Karpas-422 (cell line): ENCODE measurements at regions not wholly inside any gene's neighbourhood (a gene's known extent, or its start where the extent isn't known, plus 50 kb on each side); places are given as distances from the start of the nearest gene placed in this dataset.

Experiments used
- DNase-seq: peaks from one replicate; pipeline ENCODE4 v3.0.0-alpha.2; 2015
- H2AFZ ChIP-seq: fragments of 200-600 bp; sonication (generic); 2 replicates; pipeline ENCODE4 v1.6.1; 2014; ENCODE audit warnings: antibody characterized with exemption, low read length, mixed read lengths
- H3K27ac ChIP-seq: fragments of 200-600 bp; sonication (generic); 2 replicates; pipeline ENCODE4 v1.5.1; 2014; ENCODE audit warnings: mild to moderate bottlenecking, low read length, moderate library complexity
- H3K27me3 ChIP-seq: fragments of 200-600 bp; sonication (generic); 2 replicates; pipeline ENCODE4 v1.6.1; 2014; ENCODE audit warnings: low read length, mixed read lengths
- H3K36me3 ChIP-seq: fragments of 200-600 bp; sonication (generic); 2 replicates; pipeline ENCODE4 v1.6.1; 2014; ENCODE audit warnings: low read length, mixed read lengths; ENCODE audit not compliant: insufficient read depth
- H3K4me1 ChIP-seq: fragments of 200-600 bp; sonication (generic); 2 replicates; pipeline ENCODE4 v1.6.1; 2014; ENCODE audit warnings: mild to moderate bottlenecking, low read length, mixed read lengths
- H3K4me2 ChIP-seq: fragments of 200-600 bp; sonication (generic); 2 replicates; pipeline ENCODE4 v1.6.1; 2014; ENCODE audit warnings: low read length, low read depth, mild to moderate bottlenecking; ENCODE audit not compliant: poor library complexity, severe bottlenecking
- H3K4me3 ChIP-seq: fragments of 200-600 bp; sonication (generic); 2 replicates; pipeline ENCODE4 v1.5.1; 2014; ENCODE audit warnings: mild to moderate bottlenecking, antibody characterized with exemption, low read length, mixed read lengths
- H3K79me2 ChIP-seq: fragments of 200-600 bp; sonication (generic); 2 replicates; pipeline ENCODE4 v1.6.1; 2014; ENCODE audit warnings: mild to moderate bottlenecking, low read length, mixed read lengths
- H3K9ac ChIP-seq: fragments of 200-600 bp; sonication (generic); 2 replicates; pipeline ENCODE4 v1.6.0; 2014; ENCODE audit warnings: low read length
- H3K9me2 ChIP-seq: fragments of 200-600 bp; sonication (generic), shearing (Covaris generic); replicated peaks from 2 replicates; pipeline ENCODE4 v1.6.0; 2014; ENCODE audit warnings: mild to moderate bottlenecking, low read length, moderate library complexity; ENCODE audit not compliant: insufficient read depth
- H3K9me3 ChIP-seq: fragments of 300-700, 200-600 bp; sonication (generic); 2 replicates; pipeline ENCODE4 v1.6.1; 2014; ENCODE audit warnings: low read length, mixed read lengths
- H4K20me1 ChIP-seq: fragments of 200-600 bp; sonication (generic); 2 replicates; pipeline ENCODE4 v1.6.1; 2014; ENCODE audit warnings: mild to moderate bottlenecking, antibody characterized with exemption, low read length, low read depth; ENCODE audit not compliant: insufficient read depth

DNA sequence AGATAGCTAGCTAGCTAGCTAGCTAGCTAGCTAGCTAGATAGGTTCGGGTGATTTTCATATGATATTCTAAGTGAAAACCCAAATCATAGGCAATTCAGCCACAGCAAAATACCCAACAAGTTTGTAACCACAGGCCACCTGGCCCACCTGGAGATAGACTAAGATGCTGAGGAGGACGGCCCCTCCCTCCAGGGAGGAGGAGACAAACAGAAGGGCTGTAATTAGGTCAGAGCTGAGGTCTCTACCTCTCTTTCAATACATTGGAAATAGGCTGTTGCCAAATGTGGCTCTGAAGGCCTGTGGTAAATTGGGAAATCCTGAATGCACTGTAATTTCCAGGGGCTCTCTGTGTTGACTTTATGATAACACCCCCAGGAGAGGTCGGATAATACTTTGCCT, 382.2 kb downstream of the FGF9 start:
- no peak overlapping the region for H3K27ac ChIP-seq
- no peaks in the 10 kb centered on the region for H4K20me1 ChIP-seq
- DNase-seq, result peak; percentile 45

DNA sequence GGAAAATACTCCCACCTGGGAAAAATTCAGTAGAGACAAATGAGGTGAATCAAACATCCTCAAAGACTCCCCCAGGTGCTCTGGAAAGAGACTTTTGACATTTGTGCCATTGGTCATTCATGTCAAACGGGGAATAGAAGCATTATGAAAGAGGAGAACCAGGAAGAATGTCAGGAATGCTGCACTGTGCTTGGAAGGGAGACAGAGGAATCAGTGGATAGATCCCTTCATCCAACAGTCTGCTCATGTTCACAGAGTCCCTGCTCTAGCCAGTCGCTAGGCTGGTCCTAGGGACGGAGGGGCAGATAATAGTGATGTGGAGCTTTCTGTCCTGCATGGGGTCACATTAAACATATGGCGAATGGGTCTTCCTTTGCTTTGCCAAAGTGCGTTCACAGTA, 384.4 kb downstream of the FGF9 start:
- H3K27ac ChIP-seq, result no peak overlapping the region
- no peaks in the 10 kb centered on the region for H3K79me2 ChIP-seq
- no peaks in the 10 kb centered on the region for H4K20me1 ChIP-seq
- no peak overlapping the region for H2AFZ ChIP-seq
- H3K4me2 ChIP-seq, result no peak overlapping the region
- no peaks in the 10 kb centered on the region for H3K9me2 ChIP-seq
- no peak overlapping the region for H3K4me3 ChIP-seq
- no peak for DNase-seq
- no peak overlapping the region for H3K9ac ChIP-seq
- no peaks in the 10 kb centered on the region for H3K9me3 ChIP-seq
- no peaks in the 10 kb centered on the region for H3K36me3 ChIP-seq
- H3K27me3 ChIP-seq, result no peaks in the 10 kb centered on the region
- no peaks in the 10 kb centered on the region for H3K4me1 ChIP-seq

More for the DNA sequence above, 382.2 kb downstream of the FGF9 start:
- Histone ChIP-seq H3K9me3 (no peaks in the 10 kb centered on the region), H3K4me2 (no peak overlapping the region), H3K4me3 (no peak overlapping the region), H3K4me1 (no peaks in the 10 kb centered on the region), H3K79me2 (no peaks in the 10 kb centered on the region), H3K27me3 (no peaks in the 10 kb centered on the region), H3K9ac (no peak overlapping the region), H3K9me2 (no peaks in the 10 kb centered on the region), H3K36me3 (no peaks in the 10 kb centered on the region), H2AFZ (no peak overlapping the region)

DNA sequence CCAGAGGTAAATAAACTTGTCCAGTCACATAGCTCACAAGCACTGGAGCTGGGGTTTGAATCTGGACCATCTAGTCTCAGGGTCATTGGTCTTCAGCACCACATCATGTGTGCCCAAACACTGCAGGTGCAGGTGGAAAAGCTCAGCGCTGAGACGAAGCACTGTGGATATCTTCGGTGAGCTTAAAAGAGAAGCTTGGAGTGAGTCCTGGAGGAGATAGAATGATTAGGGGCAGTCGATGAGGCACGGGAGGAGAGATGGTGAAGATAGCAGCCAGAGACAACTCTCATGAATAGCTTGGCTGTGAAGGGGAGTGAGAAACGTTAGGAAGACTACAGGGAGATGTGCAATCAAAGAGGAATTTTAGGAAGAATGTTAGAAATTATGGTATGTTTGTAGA, 389.3 kb downstream of the FGF9 start:
- Histone ChIP-seq H3K36me3 (no peaks in the 10 kb centered on the region), H3K27ac (no peak overlapping the region), H3K9me3 (no peaks in the 10 kb centered on the region)

DNA sequence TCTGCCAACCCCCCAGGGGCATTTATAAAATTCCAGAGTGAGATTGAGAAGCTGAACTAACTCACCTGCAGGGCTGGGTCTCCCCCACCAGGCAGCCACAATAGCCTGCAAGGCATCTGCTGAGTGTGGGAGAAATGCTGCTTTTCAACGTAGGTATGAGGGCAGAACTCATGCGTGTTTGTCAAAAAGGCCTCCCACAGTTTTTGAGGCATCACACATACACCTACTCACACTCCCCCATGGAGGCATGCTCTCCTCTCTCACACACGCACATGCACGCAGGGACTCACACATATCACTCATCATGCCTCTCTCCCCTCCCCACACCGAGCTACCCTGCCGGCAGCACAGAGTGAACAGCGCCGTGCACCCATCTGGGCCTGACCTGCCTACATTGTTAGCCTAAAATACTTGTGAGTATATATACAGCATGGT, 390.5 kb downstream of the FGF9 start:
- Histone ChIP-seq H3K4me2 (no peak overlapping the region), H3K27me3 (no peaks in the 10 kb centered on the region), H3K36me3 (no peaks in the 10 kb centered on the region), H4K20me1 (no peaks in the 10 kb centered on the region), H3K79me2 (no peaks in the 10 kb centered on the region), H3K27ac (no peak overlapping the region), H3K4me1 (no peaks in the 10 kb centered on the region), H3K9me3 (no peaks in the 10 kb centered on the region), H3K4me3 (no peak overlapping the region), H2AFZ (no peak overlapping the region), H3K9me2 (no peaks in the 10 kb centered on the region), H3K9ac (no peak overlapping the region)
- no peak for DNase-seq

More for the DNA sequence above, 389.3 kb downstream of the FGF9 start:
- Histone ChIP-seq H3K79me2 (no peaks in the 10 kb centered on the region), H3K4me2 (no peak overlapping the region), H2AFZ (no peak overlapping the region), H3K27me3 (no peaks in the 10 kb centered on the region), H3K9ac (no peak overlapping the region), H3K4me1 (no peaks in the 10 kb centered on the region), H3K4me3 (no peak overlapping the region), H4K20me1 (no peaks in the 10 kb centered on the region), H3K9me2 (no peaks in the 10 kb centered on the region)
- no peak for DNase-seq

DNA sequence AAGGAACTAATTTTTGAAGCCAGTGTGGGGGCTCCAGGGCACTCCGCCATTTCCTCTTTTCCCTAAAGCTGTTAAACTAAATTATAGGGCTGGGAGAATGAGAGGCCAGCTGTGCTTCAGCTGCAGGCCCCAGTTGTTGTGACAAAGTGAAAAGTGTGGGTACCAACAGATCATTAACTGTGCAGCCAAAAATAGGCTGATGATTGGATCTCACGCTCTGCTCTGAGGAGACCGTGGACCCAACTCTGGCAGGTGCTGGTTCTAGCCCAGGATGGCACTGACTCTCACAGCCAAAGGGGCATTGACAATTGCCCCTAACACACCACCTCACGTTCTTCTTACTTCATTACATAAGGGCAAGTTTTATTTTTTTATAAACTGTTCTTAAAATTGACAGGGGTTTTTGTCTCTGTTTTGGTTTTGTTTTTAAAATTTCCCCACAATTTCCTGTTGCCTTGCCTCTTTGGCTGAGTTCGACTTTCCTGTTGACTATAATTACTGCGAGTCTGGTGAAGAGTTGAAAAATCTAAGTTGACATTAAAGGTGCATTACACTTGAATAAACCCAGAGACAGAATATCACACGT, 391.0 kb downstream of the FGF9 start:
- Histone ChIP-seq H3K9ac (no peak overlapping the region), H3K9me2 (no peaks in the 10 kb centered on the region), H3K4me3 (no peak overlapping the region), H3K79me2 (no peaks in the 10 kb centered on the region), H3K4me2 (no peak overlapping the region), H3K36me3 (no peaks in the 10 kb centered on the region), H3K4me1 (no peaks in the 10 kb centered on the region), H3K27me3 (no peaks in the 10 kb centered on the region), H2AFZ (no peak overlapping the region), H3K9me3 (no peaks in the 10 kb centered on the region), H3K27ac (no peak overlapping the region), H4K20me1 (no peaks in the 10 kb centered on the region)
- no peak for DNase-seq

DNA sequence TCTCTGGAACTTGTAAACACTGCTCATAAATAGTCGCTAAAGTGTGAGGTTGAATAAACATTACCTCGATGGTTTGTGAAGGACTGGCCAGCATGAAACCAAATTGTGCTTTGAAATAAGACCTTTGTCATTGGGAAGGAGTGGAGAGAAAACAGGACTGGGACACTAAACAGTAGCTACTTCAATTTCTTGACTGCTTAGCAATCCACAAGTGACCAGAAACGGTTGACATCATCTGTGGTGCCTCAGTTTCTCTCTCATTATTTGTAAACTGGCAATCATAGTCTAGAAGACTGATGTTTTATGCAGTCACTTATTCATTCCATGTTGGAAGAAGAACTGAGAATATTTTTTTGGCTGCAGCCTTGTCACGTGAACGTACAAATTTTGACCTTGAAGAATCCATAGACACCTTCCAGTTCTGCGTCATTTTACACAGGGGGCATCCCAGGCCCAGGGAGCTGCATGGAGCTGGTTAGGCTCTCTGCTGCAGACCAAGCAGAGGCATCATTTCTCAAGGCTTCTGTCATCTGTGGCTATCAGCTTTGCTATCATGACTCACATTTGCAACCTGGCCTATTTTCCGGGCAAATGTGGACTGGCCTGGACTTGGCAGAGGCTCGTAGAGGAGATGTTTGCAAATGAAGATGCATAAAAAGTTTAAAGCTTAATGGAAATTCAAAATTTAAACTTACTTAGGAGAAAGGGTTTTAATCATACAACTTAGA, 391.8 kb downstream of the FGF9 start:
- no peaks in the 10 kb centered on the region for H3K9me2 ChIP-seq
- no peak overlapping the region for H3K27ac ChIP-seq
- no peaks in the 10 kb centered on the region for H3K36me3 ChIP-seq
- DNase-seq, result no peak
- no peaks in the 10 kb centered on the region for H4K20me1 ChIP-seq
- H3K27me3 ChIP-seq, result no peaks in the 10 kb centered on the region
- no peak overlapping the region for H3K4me3 ChIP-seq
- H2AFZ ChIP-seq, result no peak overlapping the region
- H3K9me3 ChIP-seq, result no peaks in the 10 kb centered on the region
- no peaks in the 10 kb centered on the region for H3K79me2 ChIP-seq
- no peaks in the 10 kb centered on the region for H3K4me1 ChIP-seq
- no peak overlapping the region for H3K4me2 ChIP-seq
- H3K9ac ChIP-seq, result no peak overlapping the region

DNA sequence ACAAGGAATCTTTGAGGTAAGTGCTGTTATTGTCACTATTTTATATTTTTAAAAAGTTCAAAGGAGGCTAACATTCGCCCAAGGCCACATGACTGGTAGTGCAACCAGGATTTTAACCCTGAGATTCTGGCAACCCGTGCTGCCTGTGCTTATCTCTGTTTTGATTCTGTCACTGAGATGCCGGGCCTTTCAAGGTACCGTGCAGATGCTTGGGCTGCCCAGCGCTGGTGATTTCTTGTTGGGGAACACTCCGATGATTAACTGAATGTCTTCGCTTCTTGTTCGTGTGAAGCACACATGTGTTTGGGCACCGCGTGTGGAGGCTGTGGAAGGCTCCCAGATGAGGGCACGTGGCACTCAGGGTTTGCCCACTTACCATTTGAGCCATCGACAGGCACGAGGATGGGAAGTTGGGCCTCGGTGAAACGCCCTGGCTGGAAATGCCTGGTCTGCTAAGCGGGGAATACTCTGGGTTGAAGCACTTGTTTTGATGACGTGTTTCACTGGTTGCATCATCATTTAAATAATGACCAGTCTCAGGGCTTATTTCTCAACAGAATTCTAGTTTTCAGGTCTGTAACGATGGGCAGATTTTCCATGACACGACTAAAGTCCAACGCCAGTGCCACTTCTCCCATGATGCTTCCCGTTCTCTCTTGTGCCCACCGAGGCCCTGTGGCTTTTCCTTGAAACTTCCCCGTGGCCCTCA, 392.7 kb downstream of the FGF9 start:
- no peak for DNase-seq
- Histone ChIP-seq H3K36me3 (no peaks in the 10 kb centered on the region), H3K79me2 (no peaks in the 10 kb centered on the region), H4K20me1 (no peaks in the 10 kb centered on the region), H2AFZ (no peak overlapping the region), H3K27ac (no peak overlapping the region), H3K27me3 (no peaks in the 10 kb centered on the region), H3K9me2 (no peaks in the 10 kb centered on the region), H3K4me2 (no peak overlapping the region), H3K9me3 (no peaks in the 10 kb centered on the region), H3K4me1 (no peaks in the 10 kb centered on the region), H3K9ac (no peak overlapping the region), H3K4me3 (no peak overlapping the region)

DNA sequence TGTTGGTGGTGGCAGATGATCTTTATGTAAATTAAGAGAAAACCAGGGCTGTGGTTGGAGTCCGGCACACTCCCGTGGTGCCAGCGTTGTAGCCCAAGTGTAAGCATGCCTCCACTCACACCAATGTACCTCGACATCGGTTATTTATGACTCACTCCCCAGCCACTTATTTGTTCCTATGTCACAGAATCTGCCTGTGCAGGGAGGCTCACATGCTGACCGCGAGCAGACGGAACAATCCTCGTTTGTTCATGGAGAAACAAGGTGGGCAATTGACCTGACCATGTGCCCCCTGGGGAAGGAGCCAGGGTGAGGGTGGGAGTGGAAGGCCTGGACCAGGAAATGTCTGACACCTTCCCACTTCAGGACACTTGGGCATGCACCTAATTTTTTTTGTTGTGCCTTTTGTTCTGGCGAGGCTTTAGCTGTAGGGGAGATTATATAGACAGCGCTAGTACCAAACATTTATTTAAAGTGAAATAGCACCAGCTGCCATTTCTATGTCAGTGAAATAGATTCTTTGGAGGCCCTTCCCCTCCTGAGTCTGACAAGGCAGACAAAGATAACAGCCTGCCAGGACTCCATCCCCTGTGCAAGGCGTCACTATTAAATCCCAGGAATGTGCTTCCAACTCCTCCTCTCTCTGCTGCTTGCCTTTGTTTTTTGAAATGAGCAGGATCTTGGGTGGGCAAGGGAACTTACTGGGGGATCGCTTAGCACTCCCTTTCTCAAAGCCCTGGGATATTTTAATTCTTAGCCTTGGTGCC, 394.2 kb downstream of the FGF9 start:
- Histone ChIP-seq H3K4me3 (no peak overlapping the region), H3K9ac (no peak overlapping the region), H3K4me1 (no peaks in the 10 kb centered on the region)

More for the DNA sequence above, 394.2 kb downstream of the FGF9 start:
- H2AFZ ChIP-seq, result no peak overlapping the region
- H4K20me1 ChIP-seq, result no peaks in the 10 kb centered on the region
- DNase-seq, result no peak
- no peaks in the 10 kb centered on the region for H3K36me3 ChIP-seq
- no peak overlapping the region for H3K4me2 ChIP-seq
- no peak overlapping the region for H3K27ac ChIP-seq
- H3K9me2 ChIP-seq, result no peaks in the 10 kb centered on the region
- no peaks in the 10 kb centered on the region for H3K79me2 ChIP-seq
- H3K27me3 ChIP-seq, result no peaks in the 10 kb centered on the region
- H3K9me3 ChIP-seq, result no peaks in the 10 kb centered on the region
